MV-4-11 (cell line): ENCODE measurements at regions not wholly inside any gene's neighbourhood (a gene's known extent, or its start where the extent isn't known, plus 50 kb on each side); places are given as distances from the start of the nearest gene placed in this dataset.
A peak's percentile ranks its signal among the peaks of the same experiment; 100 is the strongest.

Source experiments
- DNase-seq: peaks from one replicate; lab custom pipeline; 2025; lab: John Stamatoyannopoulos, UW

- DNase-seq = peak; percentile 71
Observed at GRCh38 chr16:79372503-79373184, 227.9 kb downstream of the MAF start.

DNA sequence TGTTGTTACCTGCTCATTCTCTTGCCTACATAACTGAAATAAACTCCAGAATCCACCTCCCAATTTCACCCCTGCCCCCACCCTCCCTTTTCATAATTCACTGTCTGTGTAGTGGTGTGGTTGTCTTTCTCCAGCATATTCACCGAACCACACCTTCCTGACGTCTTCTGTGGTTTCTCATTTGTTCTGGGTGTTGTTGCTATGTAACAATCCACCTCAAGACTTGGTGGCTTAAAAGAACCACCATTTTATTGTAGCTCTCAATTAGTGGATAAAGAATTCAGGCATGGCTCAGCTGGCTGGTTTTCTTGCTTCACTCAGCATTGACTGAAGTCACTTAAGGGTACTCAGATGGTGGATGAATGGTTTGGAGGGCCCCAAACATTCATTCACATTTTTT is 229.8 kb downstream of the MAF start:
- DNase-seq = no peak

DNA sequence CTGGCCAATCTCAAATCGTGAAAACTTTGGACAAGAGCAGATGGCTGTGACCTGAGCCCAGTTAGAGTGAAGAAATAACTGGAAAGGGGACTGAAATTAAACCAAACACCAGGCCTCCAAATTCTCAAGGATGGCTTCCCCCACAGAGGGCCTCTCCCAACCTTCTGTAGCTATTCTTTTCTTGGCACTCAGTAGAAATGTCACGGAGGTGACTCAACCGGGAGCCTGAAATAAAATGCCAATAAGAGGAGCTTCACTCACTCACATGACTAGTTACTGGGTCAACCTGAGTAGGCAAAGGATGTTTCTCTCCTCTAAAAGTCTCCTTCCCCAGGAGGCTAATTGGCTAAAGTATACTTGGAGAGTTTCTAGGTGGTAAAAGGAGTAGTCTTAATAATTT is 230.7 kb downstream of the MAF start:
- DNase-seq = no peak

DNA sequence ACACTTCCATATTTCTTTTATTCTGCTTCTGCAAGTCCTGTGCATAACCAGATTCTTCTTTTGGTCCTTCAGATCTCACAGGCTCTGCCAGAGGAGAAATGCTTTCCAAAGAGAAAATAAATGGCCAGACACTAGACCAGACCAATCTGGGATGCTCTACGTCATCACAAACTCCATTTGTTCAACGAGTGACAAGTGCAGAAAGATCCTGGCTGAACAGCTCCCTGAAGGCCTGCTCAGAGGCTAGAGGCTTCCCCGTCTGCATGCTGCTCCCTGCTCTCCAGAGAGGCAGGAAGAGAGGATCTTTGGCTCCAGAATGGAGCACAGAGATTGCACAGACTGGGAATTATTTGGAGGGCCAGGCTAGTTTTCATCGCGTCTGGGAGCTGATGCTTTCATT is 232.7 kb downstream of the MAF start:
- DNase-seq = no peak

DNA sequence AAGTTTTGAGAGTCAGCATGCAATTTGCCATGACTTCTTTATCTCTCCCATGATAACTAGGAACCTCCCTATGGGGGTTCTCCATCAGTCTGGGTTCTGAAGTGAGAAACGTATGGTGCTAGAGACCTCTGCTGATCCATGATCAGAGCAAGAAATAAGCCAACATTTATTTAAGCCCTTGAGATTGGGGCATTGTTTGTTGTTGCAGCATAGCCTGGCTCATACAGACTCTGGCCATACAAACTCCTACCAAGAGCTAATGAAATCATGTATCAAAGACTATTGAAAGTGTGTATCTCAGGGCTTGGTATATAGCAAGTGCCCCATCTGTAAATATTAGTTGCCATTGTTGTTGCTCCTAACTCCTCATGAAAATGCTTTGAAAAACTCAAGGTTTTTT is 233.9 kb downstream of the MAF start:
- no peak for DNase-seq

DNA sequence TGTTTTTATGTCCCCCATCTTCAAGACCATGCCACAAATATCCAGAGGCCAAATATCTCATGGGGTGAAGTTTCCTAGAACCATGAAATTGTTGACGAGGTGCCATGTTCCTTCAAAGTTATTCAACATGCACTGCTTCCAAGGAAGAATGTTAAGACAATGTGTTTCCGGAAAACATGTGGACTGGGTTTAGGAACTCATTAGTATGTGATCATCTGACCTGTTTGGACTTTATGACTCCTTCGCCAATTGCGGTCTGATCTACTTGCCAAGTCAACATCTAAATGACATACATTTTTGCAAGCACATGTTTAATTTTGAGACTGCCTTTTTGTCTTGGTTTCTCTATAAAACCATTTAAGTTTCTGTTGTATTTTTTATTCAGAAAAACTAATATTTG is 234.8 kb downstream of the MAF start:
- DNase-seq = no peak

DNA sequence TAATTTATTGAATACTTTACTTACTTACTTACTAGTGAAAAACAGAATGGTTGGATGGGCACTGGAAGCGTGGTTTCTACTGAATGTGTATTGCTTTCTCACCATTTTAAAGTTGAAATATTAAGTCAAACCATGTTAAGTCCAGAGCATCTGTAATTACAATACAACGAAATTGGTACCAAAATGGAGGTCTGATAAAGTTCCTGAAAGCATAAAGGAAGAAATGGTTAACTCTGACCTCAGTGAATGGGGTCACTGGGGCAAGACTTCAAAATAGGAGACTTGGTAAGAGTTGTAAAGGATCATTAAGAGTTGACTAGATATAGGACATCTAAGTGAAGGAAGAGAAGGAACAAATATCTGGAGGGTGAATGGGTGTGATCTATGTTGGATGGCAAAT is 237.1 kb downstream of the MAF start:
- DNase-seq = no peak

DNA sequence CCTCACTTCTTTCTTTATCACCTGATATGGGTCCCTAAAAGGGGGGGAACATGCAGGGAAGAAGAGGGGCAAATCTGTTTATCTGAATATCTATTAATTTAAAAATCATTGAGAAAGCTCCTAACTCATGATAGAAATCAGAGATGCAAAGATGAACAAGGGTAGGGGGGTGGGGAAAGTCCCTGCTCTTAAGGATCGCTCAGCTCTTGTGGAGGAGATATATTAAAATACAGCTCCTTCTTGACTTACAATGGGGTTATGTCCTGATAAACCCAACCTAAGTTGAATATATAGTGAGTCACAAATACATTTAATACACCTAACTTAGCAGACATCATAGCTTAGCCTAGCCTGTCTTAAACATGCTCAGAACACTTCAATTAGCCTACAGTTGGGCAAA is 237.5 kb downstream of the MAF start:
- no peak for DNase-seq

DNA sequence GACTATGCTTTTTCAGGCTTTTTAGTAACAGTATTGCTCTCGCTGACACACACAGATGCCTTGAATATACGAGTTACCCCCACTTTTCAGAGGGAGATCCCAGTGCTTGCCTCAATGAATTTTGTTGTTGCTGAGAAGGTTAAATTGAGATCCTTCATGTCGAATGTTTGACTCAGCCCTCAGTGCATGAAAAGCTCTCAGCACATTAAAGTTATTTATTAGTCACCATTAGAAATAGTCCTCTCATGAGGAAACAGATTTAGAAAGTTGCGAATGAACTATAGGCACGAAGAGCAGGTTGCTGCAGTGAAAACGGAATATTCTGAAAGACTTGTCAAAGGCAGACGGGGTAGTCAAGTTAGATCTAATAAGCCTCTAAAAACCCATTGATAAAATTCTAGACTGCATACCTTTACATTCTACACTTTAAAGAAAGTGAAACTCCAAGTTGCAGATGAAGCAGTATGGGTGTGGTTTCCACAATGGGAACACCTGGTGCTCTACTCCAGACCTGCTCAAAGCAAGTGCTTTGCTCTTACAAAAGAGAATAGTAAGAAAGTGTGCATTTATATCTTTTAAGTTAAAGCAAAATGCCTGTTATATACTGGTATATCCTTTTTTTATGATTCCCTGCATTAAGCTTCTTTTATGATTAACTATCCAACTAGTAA is 238.1 kb downstream of the MAF start:
- no peak for DNase-seq

DNA sequence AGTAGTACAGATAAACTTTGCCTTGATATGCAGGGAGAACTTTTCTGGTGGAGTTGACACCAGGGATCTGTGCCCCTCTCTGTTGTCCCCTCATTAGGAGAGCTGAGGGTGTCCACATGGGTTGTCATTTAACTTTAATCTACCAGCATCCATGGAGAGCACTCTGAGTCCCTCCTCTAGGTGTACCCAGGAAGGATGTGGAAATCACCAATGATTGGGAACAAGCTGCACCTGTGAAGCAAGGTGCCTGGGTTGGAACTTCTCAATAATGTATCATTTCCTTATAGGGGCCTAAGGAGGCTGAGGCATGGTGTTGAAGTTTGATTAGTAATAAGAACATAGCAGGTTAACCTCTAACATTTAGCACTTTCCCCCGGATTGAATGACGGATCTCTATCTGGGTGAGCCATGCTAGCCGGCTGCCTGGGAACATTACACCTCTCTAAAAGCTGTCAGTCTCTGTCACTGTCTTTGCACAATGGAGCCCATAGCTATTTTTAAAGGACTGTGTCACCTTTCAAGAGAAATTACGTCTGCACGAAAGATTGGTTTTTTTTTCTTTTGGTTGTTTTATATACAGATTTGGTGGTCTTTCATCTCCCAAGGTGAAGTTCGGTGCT is 239.3 kb downstream of the MAF start:
- no peak for DNase-seq

DNA sequence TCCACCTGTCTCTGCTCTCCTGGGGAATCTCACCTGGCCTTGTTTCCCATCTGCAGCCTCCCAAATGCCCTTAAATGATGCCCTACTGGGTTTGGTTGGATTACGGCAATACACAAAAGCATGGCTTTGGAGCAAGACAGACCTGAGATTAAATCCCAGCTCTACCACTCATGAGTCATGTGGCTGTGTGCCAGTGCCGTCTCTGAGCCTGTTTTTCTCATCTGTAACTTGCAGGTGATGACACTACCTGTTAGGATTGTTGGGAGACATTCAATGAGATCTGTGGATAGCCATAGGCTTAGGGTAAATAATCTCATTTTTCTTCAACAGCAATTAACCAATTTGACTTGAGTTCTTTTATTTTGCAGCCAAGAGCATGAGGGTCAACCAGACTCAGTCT is 240.3 kb downstream of the MAF start:
- DNase-seq = no peak

GRCh38 chr16:79359082-79359481 is 241.5 kb downstream of the MAF start:
- DNase-seq = no peak

GRCh38 chr16:79358188-79358587 is 242.3 kb downstream of the MAF start:
- DNase-seq = no peak

GRCh38 chr16:79355600-79356358 is 244.8 kb downstream of the MAF start:
- DNase-seq = no peak

- DNase-seq = no peak
Observed at GRCh38 chr16:79351927-79352326, 248.6 kb downstream of the MAF start.

GRCh38 chr16:79349803-79350202 is 250.7 kb downstream of the MAF start:
- no peak for DNase-seq

DNA sequence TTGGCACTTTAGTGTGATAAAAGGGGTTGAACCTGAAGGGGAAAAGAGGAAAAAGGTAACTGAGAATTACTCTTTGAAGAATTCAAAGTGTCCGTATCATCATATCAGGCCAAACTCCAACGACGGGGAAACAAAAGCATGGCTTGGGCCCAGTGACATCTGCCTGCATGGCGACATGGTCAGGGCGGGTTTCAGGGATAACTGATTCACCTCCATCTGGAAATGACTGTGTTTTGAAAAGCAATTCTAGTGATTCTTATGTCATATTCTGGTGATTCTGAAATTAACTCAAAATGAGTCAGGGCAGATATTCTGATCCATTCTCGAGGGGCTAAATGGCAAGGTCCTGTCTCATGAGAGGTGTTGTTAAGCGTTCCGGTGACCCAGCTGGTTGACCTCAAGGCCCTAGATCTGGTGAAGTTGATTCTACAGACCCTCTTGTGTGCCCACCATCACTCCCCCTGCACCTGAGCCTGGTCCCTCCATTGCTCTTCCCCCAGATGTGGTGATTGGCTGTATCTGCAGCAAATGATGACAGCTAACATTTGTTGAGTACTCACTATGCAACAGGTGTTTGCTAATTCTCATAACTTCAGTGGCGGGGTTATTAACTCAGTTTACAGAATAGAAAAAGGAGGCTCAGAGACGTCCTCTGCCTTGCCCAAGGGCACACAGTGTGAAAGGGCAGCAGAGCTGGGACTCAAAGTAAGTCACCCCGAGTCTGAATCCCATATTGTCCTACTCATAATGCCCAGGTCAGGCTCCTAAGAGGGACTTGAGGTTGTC is 251.8 kb downstream of the MAF start:
- DNase-seq = no peak

GRCh38 chr16:79347277-79347676 is 253.3 kb downstream of the MAF start:
- DNase-seq = no peak

GRCh38 chr16:79339863-79340262 is 260.7 kb downstream of the MAF start:
- DNase-seq = no peak

DNA sequence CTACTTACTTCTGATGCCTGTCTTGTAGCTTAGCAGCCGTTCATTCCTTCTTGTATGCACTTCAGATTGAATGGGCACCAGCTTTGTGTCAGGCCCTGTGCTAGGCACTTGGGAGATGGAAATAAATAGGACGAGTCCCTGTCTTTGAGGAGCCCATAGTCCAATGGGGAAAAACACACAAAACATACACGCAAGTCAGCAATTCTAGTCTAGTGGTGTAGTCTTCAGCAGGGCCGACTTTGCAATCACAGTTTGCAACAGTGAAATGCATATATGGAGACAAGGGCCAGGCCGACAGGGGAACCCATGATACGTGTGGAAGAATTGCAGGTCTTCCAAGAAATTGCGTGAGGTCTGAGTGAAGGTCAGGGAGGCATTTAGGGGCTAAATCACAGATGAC is 262.6 kb downstream of the MAF start:
- no peak for DNase-seq

DNA sequence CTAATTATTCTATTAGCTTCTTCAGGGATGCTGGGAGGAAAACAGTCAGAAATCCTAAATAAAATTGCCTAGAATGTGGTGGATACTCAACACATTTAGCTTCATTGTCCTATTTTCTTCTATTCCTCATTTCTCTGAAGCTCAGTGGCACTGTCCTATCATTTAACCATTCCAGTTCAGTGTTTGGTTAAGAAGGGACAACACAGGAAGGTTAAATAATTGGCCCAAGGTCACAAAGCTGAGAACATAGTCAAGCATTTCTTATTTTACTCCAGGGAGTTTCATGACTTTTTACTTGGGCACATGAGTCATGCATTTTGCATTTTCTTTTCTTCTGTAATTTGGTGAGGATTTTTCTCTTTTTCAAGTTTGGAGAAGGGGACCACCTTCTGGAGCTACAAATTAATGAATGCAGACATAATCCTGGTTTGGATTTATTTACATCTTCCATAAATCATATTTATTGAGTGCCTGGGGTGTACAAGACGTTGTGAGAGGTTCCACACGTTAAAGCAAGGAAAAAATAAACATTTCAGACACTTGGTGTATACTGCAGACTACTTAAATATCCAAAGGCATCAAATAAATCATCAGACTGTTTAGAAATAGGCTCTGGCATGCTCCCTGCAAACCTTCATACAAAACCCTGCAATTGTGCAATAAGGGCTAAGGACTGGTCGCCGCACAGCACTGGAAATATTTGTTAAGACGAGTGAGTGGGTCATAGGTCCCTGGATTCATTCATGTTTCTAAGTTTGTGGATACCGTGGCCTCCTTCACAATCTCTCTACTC is 263.9 kb downstream of the MAF start:
- DNase-seq = peak; percentile 21
